SU-DHL-6 (cell line): ENCODE measurements at regions not wholly inside any gene's neighbourhood (a gene's known extent, or its start where the extent isn't known, plus 50 kb on each side); places are given as distances from the start of the nearest gene placed in this dataset.
"Not testable (repeated sequence)": the region's sequence is repeated elsewhere in the genome, so short reads cannot be mapped to it uniquely, and the experiment has no call there.

Experiments
- H2AFZ ChIP-seq: fragments of 200-600 bp; sonication (generic); 2 replicates; pipeline ENCODE4 v1.6.1; 2014; ENCODE audit warnings: low read depth, mild to moderate bottlenecking, moderate library complexity, mixed read lengths, antibody characterized with exemption, low read length; ENCODE audit not compliant: severe bottlenecking
- H3F3A ChIP-seq: fragments of 200-600 bp; shearing (Covaris generic); 2 replicates; pipeline ENCODE4 v1.6.0; 2016; ENCODE audit warnings: antibody characterized with exemption, mild to moderate bottlenecking; ENCODE audit not compliant: insufficient read depth
- H3K27ac ChIP-seq: fragments of 200-600 bp; sonication (generic); 2 replicates; pipeline ENCODE4 v1.5.1; 2016; ENCODE audit warnings: low read depth, mild to moderate bottlenecking, low read length, moderate library complexity, mixed read lengths
- H3K27me3 ChIP-seq: fragments of 200-600 bp; sonication (generic), shearing (Covaris generic); 2 replicates; pipeline ENCODE4 v1.6.0; 2014; ENCODE audit warnings: mild to moderate bottlenecking, low read length
- H3K36me3 ChIP-seq: fragments of 200-600 bp; sonication (generic); 2 replicates; pipeline ENCODE4 v1.6.1; 2014; ENCODE audit warnings: mild to moderate bottlenecking, low read length, mixed read lengths
- H3K4me2 ChIP-seq: fragments of 300-600, 200-600 bp; shearing (Covaris generic), sonication (generic); 2 replicates; pipeline ENCODE4 v1.6.0; 2014; ENCODE audit warnings: low read length, low read depth, mild to moderate bottlenecking; ENCODE audit not compliant: poor library complexity, severe bottlenecking
- H3K4me3 ChIP-seq: fragments of 200-600 bp; sonication (generic); 2 replicates; pipeline ENCODE4 v1.5.1; 2014; ENCODE audit warnings: antibody characterized with exemption, low read length, mild to moderate bottlenecking, mixed read lengths; ENCODE audit not compliant: insufficient read depth, poor library complexity, severe bottlenecking
- H3K79me2 ChIP-seq: fragments of 200-600 bp; sonication (generic); 2 replicates; pipeline ENCODE4 v1.6.1; 2014; ENCODE audit warnings: mild to moderate bottlenecking, low read length, moderate library complexity; ENCODE audit not compliant: insufficient read depth
- H3K9ac ChIP-seq: fragments of 200-600 bp; sonication (generic); 2 replicates; pipeline ENCODE4 v1.7.0; 2014; ENCODE audit warnings: mild to moderate bottlenecking, low read length
- H3K9me2 ChIP-seq: fragments of 200-600 bp; sonication (generic); replicated peaks from 2 replicates; pipeline ENCODE4 v1.6.1; 2014; ENCODE audit warnings: low read length; ENCODE audit not compliant: insufficient read depth
- H3K9me3 ChIP-seq: fragments of 200-600 bp; sonication (generic); 2 replicates; pipeline ENCODE4 v1.6.1; 2014; ENCODE audit warnings: low read length, mixed read lengths; ENCODE audit not compliant: insufficient read depth
- H4K20me1 ChIP-seq: fragments of 200-600 bp; sonication (generic); 2 replicates; pipeline ENCODE4 v1.6.1; 2014; ENCODE audit warnings: low read depth, mild to moderate bottlenecking, antibody characterized with exemption, low read length, moderate library complexity, mixed read lengths
- CTCF ChIP-seq: fragments of 200-600 bp; sonication (generic); IDR thresholded peaks from one replicate; pipeline ENCODE4 v1.5.1; 2017; ENCODE audit warnings: antibody characterized with exemption, mild to moderate bottlenecking, low read length, moderate library complexity; ENCODE audit not compliant: insufficient read depth, poor library complexity, severe bottlenecking
- EZH2phosphoT487 ChIP-seq: fragments of 200-600 bp; sonication (generic), shearing (Covaris generic); conservative IDR thresholded peaks from 2 replicates; pipeline ENCODE4 v1.6.1; 2018; ENCODE audit warnings: mild to moderate bottlenecking, antibody characterized with exemption, low read length, moderate library complexity, mixed read lengths

- Histone ChIP-seq H3K27me3 (no peaks in the 10 kb centered on the region), H3K4me2 (no peak overlapping the region), H3K4me3 (no peak overlapping the region), H3K9me3 (no peaks in the 10 kb centered on the region), H4K20me1 (no peaks in the 10 kb centered on the region), H3K36me3 (no peaks in the 10 kb centered on the region), H3F3A (no peaks in the 10 kb centered on the region), H3K79me2 (no peaks in the 10 kb centered on the region), H3K9me2 (no peaks in the 10 kb centered on the region), H3K9ac (no peak overlapping the region), H2AFZ (no peak overlapping the region), H3K27ac (no peak overlapping the region)
- TF ChIP-seq CTCF: no peak
- no peak for TF ChIP-seq EZH2phosphoT487
These were observed 85.4 kb upstream of the TBCA start for GRCh38 chr5:77861576-77861975.

GRCh38 chr5:77859306-77859705 is 83.2 kb upstream of the TBCA start:
- Histone ChIP-seq H3K27me3 (no peaks in the 10 kb centered on the region), H3K27ac (no peak overlapping the region)

GRCh38 chr5:77858678-77859077 is 82.5 kb upstream of the TBCA start:
- not testable (repeated sequence) for H4K20me1 ChIP-seq, H3K4me3 ChIP-seq, H3K27me3 ChIP-seq, H3K27ac ChIP-seq, H3K4me2 ChIP-seq, H3K9ac ChIP-seq, H3K36me3 ChIP-seq, H3F3A ChIP-seq, H3K9me2 ChIP-seq, H3K9me3 ChIP-seq, H3K79me2 ChIP-seq, H2AFZ ChIP-seq

More at GRCh38 chr5:77859306-77859705, 83.2 kb upstream of the TBCA start:
- H2AFZ ChIP-seq: no peak overlapping the region
- no peak overlapping the region for H3K4me2 ChIP-seq
- no peak overlapping the region for H3K4me3 ChIP-seq
- H3K9me2 ChIP-seq: no peaks in the 10 kb centered on the region
- H3K36me3 ChIP-seq: no peaks in the 10 kb centered on the region
- no peak overlapping the region for H3K9ac ChIP-seq
- H3F3A ChIP-seq: no peaks in the 10 kb centered on the region; the same call in 1 of the 2 replicates
- TF ChIP-seq CTCF: no peak
- TF ChIP-seq EZH2phosphoT487: no peak
- H3K79me2 ChIP-seq: no peaks in the 10 kb centered on the region
- H4K20me1 ChIP-seq: no peaks in the 10 kb centered on the region
- no peaks in the 10 kb centered on the region for H3K9me3 ChIP-seq

- H3K9me3 ChIP-seq: no peaks in the 10 kb centered on the region
- H3K27me3 ChIP-seq: no peaks in the 10 kb centered on the region
- TF ChIP-seq EZH2phosphoT487 (no peak), CTCF (no peak)
- H3K4me3 ChIP-seq: no peak overlapping the region
- no peak overlapping the region for H3K9ac ChIP-seq
- H4K20me1 ChIP-seq: no peaks in the 10 kb centered on the region
- no peaks in the 10 kb centered on the region for H3K79me2 ChIP-seq
- H3K9me2 ChIP-seq: no peaks in the 10 kb centered on the region
- peaks cover 8% of the 10 kb centered on the region for H3F3A ChIP-seq
- no peaks in the 10 kb centered on the region for H3K36me3 ChIP-seq
- no peak overlapping the region for H2AFZ ChIP-seq
- no peak overlapping the region for H3K27ac ChIP-seq
- H3K4me2 ChIP-seq: no peak overlapping the region
These were observed 79.2 kb upstream of the TBCA start for GRCh38 chr5:77855369-77855768.
